HUES64 (cell line): ENCODE measurements at regions not wholly inside any gene's neighbourhood (a gene's known extent, or its start where the extent isn't known, plus 50 kb on each side); places are given as distances from the start of the nearest gene placed in this dataset.
"Not testable (repeated sequence)": the region's sequence is repeated elsewhere in the genome, so short reads cannot be mapped to it uniquely, and the experiment has no call there.

Source experiments
- H3K27ac ChIP-seq: 2 replicates; pipeline ENCODE4 v1.7.0; 2013; ENCODE audit warnings: low read depth, low read length, inconsistent platforms
- H3K27me3 ChIP-seq: 2 replicates; pipeline ENCODE4 v1.6.1; 2013; ENCODE audit warnings: mild to moderate bottlenecking, low read length; ENCODE audit not compliant: insufficient read depth
- H3K36me3 ChIP-seq: 2 replicates; pipeline ENCODE4 v1.6.1; 2013; ENCODE audit warnings: mild to moderate bottlenecking, low read length; ENCODE audit not compliant: insufficient read depth
- H3K4me1 ChIP-seq: 2 replicates; pipeline ENCODE4 v1.6.1; 2013; ENCODE audit warnings: mild to moderate bottlenecking, low read length, moderate library complexity; ENCODE audit not compliant: insufficient read depth
- H3K4me3 ChIP-seq: 2 replicates; pipeline ENCODE4 v1.5.1; 2013; ENCODE audit warnings: mild to moderate bottlenecking, low read length, moderate library complexity
- H3K9ac ChIP-seq: 2 replicates; pipeline ENCODE4 v1.6.1; 2013; ENCODE audit warnings: mild to moderate bottlenecking, low read depth, low read length
- H3K9me3 ChIP-seq: 2 replicates; pipeline ENCODE4 v1.6.1; 2013; ENCODE audit warnings: low read depth, low read length; ENCODE audit not compliant: insufficient read depth
- WGBS: fragments of 150-250, 120-280 bp; methylation state at CpG from one replicate; pipeline ENCODE4 v1.1.7; 2013; ENCODE audit warnings: missing lambda C conversion rate; 5-methylcytosine and 5-hydroxymethylcytosine counted together

DNA sequence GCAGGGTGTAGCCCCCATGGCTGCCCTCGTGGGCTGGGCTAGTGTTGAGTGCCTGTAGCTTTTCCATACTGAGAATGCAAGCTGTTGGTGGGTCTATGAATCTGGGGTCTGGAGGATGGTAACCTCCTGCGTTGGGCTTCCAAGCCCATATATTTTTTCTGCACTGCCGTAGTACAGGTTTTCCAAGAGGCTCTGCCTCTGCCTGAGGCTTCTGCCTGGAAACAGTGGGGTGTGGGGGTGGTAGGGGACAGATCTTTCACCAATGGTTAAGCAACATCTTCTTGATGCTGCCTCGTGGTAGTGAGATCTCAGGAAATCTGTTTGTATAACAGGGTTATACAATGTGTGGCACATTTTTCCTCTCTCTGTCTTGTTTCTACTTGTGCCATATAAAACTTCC lies 189.0 kb upstream of the ZNF519 start:
- H3K4me1 ChIP-seq, H3K9ac ChIP-seq, H3K27me3 ChIP-seq, H3K4me3 ChIP-seq, H3K36me3 ChIP-seq, H3K27ac ChIP-seq: not testable (repeated sequence)
- H3K9me3 ChIP-seq = peaks cover 20% of the 10 kb centered on the region
- 65% methylated on average over 4 of the region's 4 CpGs for WGBS

DNA sequence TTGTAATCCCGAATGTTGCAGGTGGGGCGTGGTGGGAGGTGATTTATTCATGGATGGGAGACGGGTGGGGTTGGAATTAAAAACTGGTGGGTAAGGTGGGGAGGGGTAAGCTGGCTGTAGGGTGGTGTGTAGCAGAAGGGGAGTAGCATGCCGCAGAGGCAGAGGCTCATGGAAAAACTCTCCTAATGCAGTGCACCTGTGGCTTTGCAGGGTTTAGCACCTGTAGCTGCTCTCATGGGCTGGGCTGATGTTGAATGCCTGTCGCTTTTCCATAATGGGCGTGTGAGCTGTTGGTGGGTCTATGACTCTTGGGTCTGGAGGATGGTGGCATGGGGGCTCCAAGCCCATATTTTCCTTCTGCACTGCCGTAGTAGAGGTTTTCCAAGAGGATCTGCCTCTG lies 169.0 kb upstream of the ZNF519 start:
- H3K27me3 ChIP-seq, H3K27ac ChIP-seq, H3K9ac ChIP-seq, H3K4me3 ChIP-seq, H3K4me1 ChIP-seq, H3K36me3 ChIP-seq: not testable (repeated sequence)
- peaks cover 32% of the 10 kb centered on the region for H3K9me3 ChIP-seq
- 86% methylated on average over 6 of the region's 7 CpGs for WGBS

DNA sequence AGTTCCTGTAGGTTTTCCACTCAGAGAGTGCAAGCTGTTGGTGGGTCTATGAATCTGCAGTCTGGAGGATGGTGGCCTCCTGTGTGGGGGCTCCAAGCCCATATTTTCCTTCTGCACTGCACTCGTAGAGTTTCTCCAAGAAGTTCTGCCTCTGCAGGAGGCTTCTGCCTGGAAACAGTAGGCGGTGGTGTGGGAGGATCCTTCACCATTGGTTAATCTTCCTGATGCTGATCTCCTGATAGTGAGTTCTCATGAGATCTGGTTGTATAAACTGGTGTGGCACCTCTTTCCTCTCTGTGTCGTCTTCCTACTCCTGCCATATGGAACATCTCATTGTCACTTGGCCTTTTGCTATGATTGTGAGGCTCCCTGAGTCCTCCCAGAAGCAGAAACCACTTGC lies 162.8 kb upstream of the ZNF519 start:
- WGBS = 81% methylated on average over 3 of the region's 3 CpGs
- H3K9ac ChIP-seq, H3K27ac ChIP-seq, H3K4me1 ChIP-seq, H3K27me3 ChIP-seq, H3K36me3 ChIP-seq, H3K4me3 ChIP-seq: not testable (repeated sequence)
- H3K9me3 ChIP-seq = peaks cover 18% of the 10 kb centered on the region; the same call in 1 of the 2 replicates

DNA sequence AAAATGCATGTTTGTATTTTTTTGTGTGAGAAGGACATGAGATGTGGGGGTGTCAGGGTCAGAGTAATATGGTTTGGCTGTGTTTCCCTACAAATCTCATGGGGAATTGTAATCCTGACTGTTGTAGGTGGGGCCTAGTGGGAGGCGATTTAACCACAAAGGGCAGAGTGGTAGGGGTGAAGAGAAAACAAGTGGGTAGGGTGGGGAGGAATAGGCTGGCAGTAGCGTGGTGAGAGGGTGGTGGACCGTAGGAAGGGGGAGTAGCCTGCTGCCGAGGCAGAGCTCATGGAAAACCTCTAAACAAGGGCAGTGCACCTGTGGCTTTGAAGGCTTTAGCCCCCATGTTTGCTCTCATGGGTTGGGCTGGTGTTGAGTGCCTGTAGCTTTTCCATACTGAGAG lies 152.8 kb upstream of the ZNF519 start:
- Histone ChIP-seq H3K9ac (no peak overlapping the region), H3K27me3 (no peaks in the 10 kb centered on the region), H3K4me3 (no peak overlapping the region), H3K27ac (no peak overlapping the region), H3K4me1 (no peaks in the 10 kb centered on the region), H3K9me3 (no peaks in the 10 kb centered on the region; the same call in 1 of the 2 replicates), H3K36me3 (no peaks in the 10 kb centered on the region)
- WGBS = 75% methylated on average over 4 of the region's 4 CpGs

DNA sequence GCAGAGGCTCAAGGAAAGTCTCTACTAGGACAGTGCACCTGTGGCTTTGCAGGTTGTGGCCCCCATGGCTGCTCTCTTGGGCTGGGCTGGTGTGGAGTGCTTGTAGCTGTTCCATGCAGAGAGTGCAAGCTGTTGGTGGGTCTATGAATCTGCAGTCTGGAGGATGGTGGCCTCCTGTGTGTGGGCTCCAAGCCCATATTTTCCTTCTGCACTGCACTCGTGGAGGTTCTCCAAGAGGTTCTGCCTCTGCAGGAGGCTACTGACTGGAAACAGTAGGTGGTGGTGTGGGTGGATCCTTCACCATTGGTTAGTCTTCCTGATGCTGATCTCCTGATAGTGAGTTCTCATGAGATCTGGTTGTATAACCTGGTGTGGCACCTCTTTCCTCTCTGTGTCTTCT lies 143.2 kb upstream of the ZNF519 start:
- H3K9me3 ChIP-seq = peaks cover 23% of the 10 kb centered on the region; the same call in 1 of the 2 replicates
- not testable (repeated sequence) for H3K27ac ChIP-seq, H3K4me3 ChIP-seq, H3K4me1 ChIP-seq, H3K9ac ChIP-seq, H3K36me3 ChIP-seq, H3K27me3 ChIP-seq
- 38% methylated on average over 1 of the region's 1 CpG for WGBS

DNA sequence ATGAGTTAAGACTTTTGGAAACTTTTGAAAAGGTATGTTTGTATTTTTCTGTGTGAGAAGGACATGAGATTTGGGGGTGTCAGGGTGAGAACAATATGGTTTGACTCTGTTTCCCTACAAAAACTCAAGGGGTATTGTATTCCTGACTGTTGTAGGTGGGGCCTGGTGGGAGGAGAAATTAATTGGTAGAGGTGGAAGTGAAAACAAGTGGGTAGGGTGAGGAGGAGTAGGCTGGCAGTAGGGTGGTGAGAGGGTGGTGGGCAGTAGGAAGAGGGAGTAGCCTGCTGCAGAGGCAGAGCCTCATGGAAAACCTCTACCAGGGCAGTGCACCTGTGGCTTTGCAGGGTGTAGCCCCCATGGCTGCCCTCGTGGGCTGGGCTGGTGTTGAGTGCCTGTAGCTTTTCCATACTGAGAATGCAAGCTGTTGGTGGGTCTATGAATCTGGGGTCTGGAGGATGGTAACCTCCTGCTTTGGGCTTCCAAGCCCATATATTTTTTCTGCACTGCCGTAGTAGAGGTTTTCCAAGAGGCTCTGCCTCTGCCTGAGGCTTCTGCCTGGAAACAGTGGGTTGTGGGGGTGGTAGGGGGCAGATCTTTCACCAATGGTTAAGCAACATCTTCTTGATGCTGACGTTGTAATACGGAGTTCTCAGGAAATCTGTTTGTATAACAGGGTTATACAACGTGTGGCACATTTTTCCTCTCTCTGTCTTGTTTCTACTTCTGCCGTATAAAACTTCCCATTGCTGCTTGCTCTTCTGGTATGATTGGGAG lies 133.6 kb upstream of the ZNF519 start:
- H3K27me3 ChIP-seq, H3K27ac ChIP-seq, H3K4me3 ChIP-seq, H3K9ac ChIP-seq, H3K4me1 ChIP-seq, H3K36me3 ChIP-seq: not testable (repeated sequence)
- H3K9me3 ChIP-seq = peaks cover 40% of the 10 kb centered on the region
- 48% methylated on average over 5 of the region's 6 CpGs for WGBS

DNA sequence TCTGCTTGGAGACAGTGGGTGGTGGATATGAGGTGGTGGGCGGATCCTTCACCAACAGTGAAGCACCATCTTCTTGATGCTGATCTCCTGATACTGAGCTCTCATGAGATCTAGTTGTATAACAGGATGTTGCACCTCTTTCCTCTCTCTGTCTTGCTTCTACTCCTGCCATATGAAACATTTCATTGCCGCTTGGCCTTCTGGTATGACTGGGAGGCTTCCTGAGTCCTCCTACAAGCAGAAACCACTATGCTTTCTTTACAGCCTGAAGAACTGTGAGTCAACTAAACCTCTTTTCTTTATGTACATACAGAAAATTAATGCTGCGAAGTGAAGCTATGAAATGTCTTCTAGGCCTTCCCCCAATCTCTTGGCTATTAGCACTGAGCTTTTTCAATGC lies 130.6 kb upstream of the ZNF519 start:
- 70% methylated on average over 3 of the region's 3 CpGs for WGBS
- not testable (repeated sequence) for H3K4me1 ChIP-seq, H3K27me3 ChIP-seq, H3K36me3 ChIP-seq, H3K9ac ChIP-seq, H3K27ac ChIP-seq, H3K4me3 ChIP-seq
- peaks cover 44% of the 10 kb centered on the region for H3K9me3 ChIP-seq

DNA sequence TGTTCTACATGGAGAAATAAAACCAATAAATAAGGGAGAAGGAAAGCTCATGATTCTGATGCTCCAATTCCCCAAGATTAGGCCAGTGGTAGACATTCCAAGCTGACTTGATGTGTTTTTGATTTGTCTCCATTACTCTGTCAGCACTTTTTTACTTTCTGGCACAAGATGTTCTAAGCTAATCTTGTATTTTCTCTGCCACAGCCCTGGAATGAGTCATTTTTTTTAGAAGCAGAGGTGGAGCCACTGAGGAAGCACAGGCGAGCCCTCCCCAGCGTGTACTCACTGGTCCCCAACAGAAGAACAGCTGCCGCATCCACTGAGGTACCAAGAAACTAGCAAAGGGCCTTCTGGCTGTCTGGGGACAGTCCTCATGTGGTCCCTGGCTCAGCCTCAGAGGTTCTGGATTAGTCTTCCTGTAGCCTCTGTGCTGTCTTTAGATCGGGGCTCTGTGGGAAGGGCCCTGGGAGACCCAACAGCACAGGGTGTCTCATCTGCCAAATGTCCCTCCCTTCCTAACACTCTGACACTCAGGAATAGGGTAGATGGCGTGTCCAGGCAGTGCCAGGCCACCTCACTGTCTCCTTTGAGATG lies 117.9 kb upstream of the ZNF519 start:
- H3K9ac ChIP-seq, H3K27me3 ChIP-seq, H3K36me3 ChIP-seq, H3K4me1 ChIP-seq, H3K27ac ChIP-seq, H3K4me3 ChIP-seq: not testable (repeated sequence)
- H3K9me3 ChIP-seq = peaks cover 20% of the 10 kb centered on the region
- WGBS = 73% methylated on average over 5 of the region's 5 CpGs

DNA sequence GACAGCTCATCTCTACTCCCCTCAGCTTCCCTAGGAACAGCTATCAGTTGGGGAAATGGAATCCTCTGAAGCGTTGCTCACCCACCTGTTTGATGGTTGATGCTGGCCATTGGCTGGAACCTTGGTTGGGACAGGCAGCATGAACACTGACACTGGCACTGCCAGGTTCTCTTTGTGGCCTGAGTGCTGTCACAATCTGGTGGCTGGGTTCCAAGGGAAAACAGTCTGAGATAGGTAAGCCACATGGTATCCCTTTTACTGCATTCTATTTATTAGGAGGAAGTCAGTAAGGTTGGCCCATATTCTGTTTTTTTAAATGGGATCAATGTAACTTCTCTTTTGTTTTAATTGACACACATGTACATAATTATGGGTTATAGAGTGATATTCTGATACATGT lies 107.0 kb upstream of the ZNF519 start:
- not testable (repeated sequence) for H3K9ac ChIP-seq, H3K4me3 ChIP-seq, H3K36me3 ChIP-seq, H3K27me3 ChIP-seq, H3K27ac ChIP-seq, H3K4me1 ChIP-seq
- peaks cover 18% of the 10 kb centered on the region; the same call in 1 of the 2 replicates for H3K9me3 ChIP-seq
- WGBS = 56% methylated on average over 1 of the region's 1 CpG

DNA sequence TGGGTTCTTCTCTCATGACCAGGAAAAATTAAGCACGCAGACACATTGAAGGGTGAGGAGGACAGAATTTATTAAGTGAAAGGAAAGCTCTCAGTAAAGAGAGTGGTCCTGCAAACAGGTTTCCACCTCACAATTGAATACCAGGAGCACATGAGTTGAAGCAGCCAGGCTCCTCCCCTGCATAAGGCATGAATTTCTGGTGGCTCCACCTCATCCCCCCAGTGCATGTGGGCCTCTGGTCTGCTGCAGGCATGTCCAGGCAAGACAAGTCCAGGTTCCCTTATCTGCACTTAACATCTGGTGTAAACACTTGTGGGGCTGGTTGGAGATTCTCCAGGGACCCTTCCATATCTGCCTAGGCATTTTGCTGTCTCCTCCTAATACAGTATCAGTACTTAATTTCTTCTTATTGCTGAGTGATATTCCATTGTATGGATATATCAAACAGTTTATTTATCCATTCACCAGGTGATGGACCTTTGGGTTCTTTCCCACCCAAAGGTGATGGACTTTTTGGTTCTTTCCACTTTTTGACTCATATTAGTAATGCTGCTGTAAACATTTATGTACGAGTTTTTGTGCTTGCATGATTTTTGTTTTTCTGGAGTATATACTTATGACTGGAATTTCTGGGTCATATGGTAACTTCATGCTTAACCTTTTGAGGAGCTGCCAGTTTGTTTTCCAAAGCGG lies 104.3 kb upstream of the ZNF519 start:
- not testable (repeated sequence) for H3K4me1 ChIP-seq

DNA sequence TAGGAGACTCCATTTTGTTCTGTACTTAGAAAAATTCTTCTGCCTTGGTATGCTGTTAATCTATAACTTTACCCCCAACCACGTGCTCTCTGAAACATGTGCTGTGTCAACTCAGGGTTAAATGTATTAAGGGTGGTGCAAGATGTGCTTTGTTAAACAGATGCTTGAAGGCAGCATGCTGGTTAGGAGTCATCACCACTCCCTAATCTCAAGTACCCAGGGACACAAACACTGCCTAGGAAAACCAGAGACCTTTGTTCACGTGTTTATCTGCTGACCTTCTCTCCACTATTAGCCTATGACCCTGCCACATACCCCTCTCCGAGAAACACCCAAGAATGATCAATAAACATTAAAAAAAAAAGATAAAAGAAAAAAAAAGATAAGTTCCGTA lies 93.0 kb upstream of the ZNF519 start:
- WGBS = 52% methylated on average over 1 of the region's 4 CpGs
- not testable (repeated sequence) for H3K9ac ChIP-seq, H3K9me3 ChIP-seq, H3K27ac ChIP-seq, H3K4me1 ChIP-seq, H3K36me3 ChIP-seq, H3K27me3 ChIP-seq, H3K4me3 ChIP-seq

More for the DNA sequence above, 104.3 kb upstream of the ZNF519 start:
- not testable (repeated sequence) for H3K4me3 ChIP-seq, H3K36me3 ChIP-seq, H3K27ac ChIP-seq, H3K9me3 ChIP-seq, H3K27me3 ChIP-seq, H3K9ac ChIP-seq
- 0% methylated on average over 1 of the region's 3 CpGs for WGBS
